Neural cell (in vitro differentiated cells): ENCODE measurements at regions not wholly inside any gene's neighbourhood (a gene's known extent, or its start where the extent isn't known, plus 50 kb on each side); places are given as distances from the start of the nearest gene placed in this dataset.

Experiments
- H2AFZ ChIP-seq: fragments of 200-600, 300-800 bp; sonication (generic), shearing (Covaris generic); 2 replicates; pipeline ENCODE4 v1.6.0; 2014; ENCODE audit warnings: low read depth, mild to moderate bottlenecking, antibody characterized with exemption, low read length, moderate library complexity
- H3F3A ChIP-seq: fragments of 200-600 bp; shearing (Covaris generic); 2 replicates; pipeline ENCODE4 v1.6.1; 2016; ENCODE audit warnings: mild to moderate bottlenecking, moderate library complexity, mixed read lengths, antibody characterized with exemption, low read length; ENCODE audit not compliant: insufficient read depth, poor library complexity, severe bottlenecking
- H3K27ac ChIP-seq: fragments of 200-600, 300-800 bp; sonication (generic), shearing (Covaris generic); 2 replicates; pipeline ENCODE4 v1.5.1; 2014; ENCODE audit warnings: mild to moderate bottlenecking, low read length, moderate library complexity
- H3K27me3 ChIP-seq: fragments of 300-800, 200-600 bp; sonication (generic), shearing (Covaris generic); 2 replicates; pipeline ENCODE4 v1.6.0; 2014; ENCODE audit warnings: mild to moderate bottlenecking, low read depth, low read length, moderate library complexity; ENCODE audit not compliant: insufficient read depth
- H3K36me3 ChIP-seq: fragments of 300-800, 200-600 bp; sonication (generic), shearing (Covaris generic); 2 replicates; pipeline ENCODE4 v1.5.1; 2014; ENCODE audit warnings: mild to moderate bottlenecking, antibody characterized with exemption, low read length, moderate library complexity; ENCODE audit not compliant: insufficient read depth
- H3K4me2 ChIP-seq: fragments of 300-800, 200-600 bp; sonication (generic), shearing (Covaris generic); 2 replicates; pipeline ENCODE4 v1.6.0; 2014; ENCODE audit warnings: mild to moderate bottlenecking, low read length
- H3K4me3 ChIP-seq: fragments of 300-800, 200-600 bp; sonication (generic), shearing (Covaris generic); 2 replicates; pipeline ENCODE4 v1.5.1; 2014; ENCODE audit warnings: mild to moderate bottlenecking, low read length, moderate library complexity
- H3K79me2 ChIP-seq: fragments of 200-600 bp; shearing (Covaris generic); replicated peaks from 2 replicates; pipeline ENCODE4 v1.6.0; 2014; ENCODE audit warnings: mild to moderate bottlenecking, low read length, moderate library complexity; ENCODE audit not compliant: insufficient read depth
- H3K9ac ChIP-seq: fragments of 300-800, 200-600 bp; sonication (generic), shearing (Covaris generic); 2 replicates; pipeline ENCODE4 v1.6.1; 2016; ENCODE audit warnings: mild to moderate bottlenecking, low read length, mixed read lengths
- H3K9me2 ChIP-seq: fragments of 200-600 bp; shearing (Covaris generic); 2 replicates; pipeline ENCODE4 v1.6.1; 2016; ENCODE audit warnings: mild to moderate bottlenecking, low read length, mixed read lengths; ENCODE audit not compliant: insufficient read depth
- H3K9me3 ChIP-seq: fragments of 200-600, 300-800 bp; sonication (generic), shearing (Covaris generic); 2 replicates; pipeline ENCODE4 v1.6.1; 2016; ENCODE audit warnings: mild to moderate bottlenecking, mixed run types, low read length, moderate library complexity, mixed read lengths
- H4K20me1 ChIP-seq: fragments of 200-600 bp; shearing (Covaris generic); 2 replicates; pipeline ENCODE4 v1.6.1; 2016; ENCODE audit warnings: mild to moderate bottlenecking, mixed run types; ENCODE audit not compliant: insufficient read depth
- CTCF ChIP-seq: fragments of 450-650 bp; IDR thresholded peaks from 2 replicates; pipeline ENCODE4 v1.5.1; 2014; ENCODE audit warnings: antibody characterized with exemption, mild to moderate bottlenecking, moderate library complexity; ENCODE audit not compliant: poor library complexity, severe bottlenecking
- EP300 ChIP-seq: fragments of 450-650 bp; conservative IDR thresholded peaks from 2 replicates; pipeline ENCODE4 v1.6.1; 2014; ENCODE audit warnings: antibody characterized with exemption, mild to moderate bottlenecking, moderate library complexity; ENCODE audit not compliant: poor library complexity, severe bottlenecking
- EZH2 ChIP-seq: fragments of 200-600, 300-800 bp; shearing (Covaris generic), sonication (generic); IDR thresholded peaks from 2 replicates; pipeline ENCODE4 v1.6.1; 2014; ENCODE audit warnings: antibody characterized with exemption, low read length, borderline replicate concordance, mild to moderate bottlenecking; ENCODE audit not compliant: insufficient read depth, poor library complexity, severe bottlenecking
- MXI1 ChIP-seq: fragments of 450-650 bp; conservative IDR thresholded peaks from 2 replicates; pipeline ENCODE4 v1.6.1; 2014; ENCODE audit warnings: antibody characterized with exemption, mild to moderate bottlenecking; ENCODE audit not compliant: poor library complexity, severe bottlenecking
- POLR2AphosphoS5 ChIP-seq: IDR thresholded peaks from 2 replicates; pipeline ENCODE4 v1.6.1; 2012
- RAD21 ChIP-seq: fragments of 450-650 bp; conservative IDR thresholded peaks from 2 replicates; pipeline ENCODE4 v1.6.1; 2014; ENCODE audit warnings: antibody characterized with exemption, mild to moderate bottlenecking, moderate library complexity
- REST ChIP-seq: IDR thresholded peaks from 2 replicates; pipeline ENCODE4 v1.6.1; 2012; ENCODE audit warnings: borderline replicate concordance
- SMC3 ChIP-seq: fragments of 450-650 bp; conservative IDR thresholded peaks from 2 replicates; pipeline ENCODE4 v1.6.1; 2014; ENCODE audit warnings: antibody characterized with exemption, mild to moderate bottlenecking, moderate library complexity; ENCODE audit not compliant: poor library complexity
- TAF1 ChIP-seq: IDR thresholded peaks from 2 replicates; pipeline ENCODE4 v1.6.1; 2012; ENCODE audit warnings: low read depth

GRCh38 chr5:130801963-130802362 lies 363.1 kb downstream of the HINT1 start:
- H3K9me2 ChIP-seq, result no peaks in the 10 kb centered on the region
- no peaks in the 10 kb centered on the region for H3K27me3 ChIP-seq
- H3K27ac ChIP-seq, result no peak overlapping the region
- TF ChIP-seq EZH2 (no peak), CTCF (no peak), SMC3 (no peak), REST (no peak), TAF1 (no peak), RAD21 (no peak), EP300 (no peak), MXI1 (no peak), POLR2AphosphoS5 (no peak)
- H3K4me3 ChIP-seq, result no peak overlapping the region
- no peaks in the 10 kb centered on the region for H3F3A ChIP-seq
- no peak overlapping the region for H3K9ac ChIP-seq
- no peak overlapping the region for H2AFZ ChIP-seq
- H3K36me3 ChIP-seq, result no peaks in the 10 kb centered on the region
- no peaks in the 10 kb centered on the region for H3K9me3 ChIP-seq
- no peak overlapping the region for H3K4me2 ChIP-seq
- no peaks in the 10 kb centered on the region for H4K20me1 ChIP-seq
- H3K79me2 ChIP-seq, result no peaks in the 10 kb centered on the region

- Histone ChIP-seq H2AFZ (no peak overlapping the region), H3F3A (no peaks in the 10 kb centered on the region), H3K27ac (no peak overlapping the region), H3K79me2 (no peaks in the 10 kb centered on the region), H3K27me3 (no peaks in the 10 kb centered on the region), H3K9me2 (no peaks in the 10 kb centered on the region), H3K9ac (no peak overlapping the region), H3K4me3 (no peak overlapping the region), H3K36me3 (no peaks in the 10 kb centered on the region), H3K4me2 (no peak overlapping the region), H4K20me1 (no peaks in the 10 kb centered on the region), H3K9me3 (no peaks in the 10 kb centered on the region)
- TF ChIP-seq POLR2AphosphoS5 (no peak), EZH2 (no peak), RAD21 (no peak), TAF1 (no peak), REST (no peak), MXI1 (no peak), EP300 (no peak), CTCF (no peak), SMC3 (no peak)
Observed at GRCh38 chr5:130799015-130799414, 366.0 kb downstream of the HINT1 start.
